ENCODE measurements at regions not wholly inside any gene's neighbourhood (a gene's known extent, or its start where the extent isn't known, plus 50 kb on each side); places are given as distances from the start of the nearest gene placed in this dataset.

- TF ChIP-seq, protein P1, sequence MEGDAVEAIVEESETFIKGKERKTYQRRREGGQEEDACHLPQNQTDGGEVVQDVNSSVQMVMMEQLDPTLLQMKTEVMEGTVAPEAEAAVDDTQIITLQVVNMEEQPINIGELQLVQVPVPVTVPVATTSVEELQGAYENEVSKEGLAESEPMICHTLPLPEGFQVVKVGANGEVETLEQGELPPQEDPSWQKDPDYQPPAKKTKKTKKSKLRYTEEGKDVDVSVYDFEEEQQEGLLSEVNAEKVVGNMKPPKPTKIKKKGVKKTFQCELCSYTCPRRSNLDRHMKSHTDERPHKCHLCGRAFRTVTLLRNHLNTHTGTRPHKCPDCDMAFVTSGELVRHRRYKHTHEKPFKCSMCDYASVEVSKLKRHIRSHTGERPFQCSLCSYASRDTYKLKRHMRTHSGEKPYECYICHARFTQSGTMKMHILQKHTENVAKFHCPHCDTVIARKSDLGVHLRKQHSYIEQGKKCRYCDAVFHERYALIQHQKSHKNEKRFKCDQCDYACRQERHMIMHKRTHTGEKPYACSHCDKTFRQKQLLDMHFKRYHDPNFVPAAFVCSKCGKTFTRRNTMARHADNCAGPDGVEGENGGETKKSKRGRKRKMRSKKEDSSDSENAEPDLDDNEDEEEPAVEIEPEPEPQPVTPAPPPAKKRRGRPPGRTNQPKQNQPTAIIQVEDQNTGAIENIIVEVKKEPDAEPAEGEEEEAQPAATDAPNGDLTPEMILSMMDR (IDR thresholded peaks at IDR 0.05; ENCODE audit: insufficient read depth, low read depth, low read length), result no peak
- TF ChIP-seq EZH2 (IDR thresholded peaks at IDR 0.05; ENCODE audit: insufficient read depth, low read length), result no peak
Observed at GRCh38 chrX:4005281-4005680, 291.8 kb upstream of the PRKX start.

Data from astrocyte (in vitro differentiated cells and primary cell).